ENCODE measurements at regions not wholly inside any gene's neighbourhood (a gene's known extent, or its start where the extent isn't known, plus 50 kb on each side); places are given as distances from the start of the nearest gene placed in this dataset.
A peak's percentile ranks its signal among the peaks of the same experiment; 100 is the strongest.

DNA sequence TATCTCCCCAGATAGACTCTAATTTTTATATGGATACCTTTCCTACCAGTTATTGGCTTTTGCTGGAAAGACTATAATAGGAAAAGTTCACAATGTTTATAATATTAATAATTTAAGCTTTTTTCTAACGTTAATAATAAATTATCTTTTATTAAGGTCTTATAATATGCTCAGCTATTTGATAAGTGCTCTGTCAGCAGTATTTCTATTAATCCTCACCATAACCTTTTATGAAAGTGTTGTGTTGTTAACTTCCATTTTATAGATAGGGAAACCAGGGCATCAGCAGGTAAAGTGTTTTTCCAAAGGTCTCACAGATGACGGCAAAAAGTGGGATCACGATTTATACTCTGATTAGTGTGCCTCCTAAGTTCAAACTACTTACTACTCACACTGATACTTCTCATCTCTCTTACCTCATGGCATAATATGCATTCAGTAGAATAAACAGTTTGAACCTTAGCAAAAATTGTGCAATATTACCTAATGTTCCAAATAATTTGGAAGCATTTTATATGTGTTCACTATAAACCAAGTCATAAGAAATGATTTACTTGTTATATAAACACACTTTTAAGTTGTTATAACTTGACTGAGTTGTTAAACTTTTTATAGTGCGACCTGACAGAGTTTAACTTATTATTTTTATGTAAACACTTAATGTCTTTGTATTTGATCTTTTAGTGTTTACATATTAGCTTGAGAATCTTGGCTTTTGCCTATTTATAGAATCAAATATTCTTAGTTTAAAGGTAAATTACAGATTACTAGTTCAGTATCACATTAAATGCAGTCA, 274.9 kb upstream of the DCBLD2 start:
- no peak for DNase-seq

DNA sequence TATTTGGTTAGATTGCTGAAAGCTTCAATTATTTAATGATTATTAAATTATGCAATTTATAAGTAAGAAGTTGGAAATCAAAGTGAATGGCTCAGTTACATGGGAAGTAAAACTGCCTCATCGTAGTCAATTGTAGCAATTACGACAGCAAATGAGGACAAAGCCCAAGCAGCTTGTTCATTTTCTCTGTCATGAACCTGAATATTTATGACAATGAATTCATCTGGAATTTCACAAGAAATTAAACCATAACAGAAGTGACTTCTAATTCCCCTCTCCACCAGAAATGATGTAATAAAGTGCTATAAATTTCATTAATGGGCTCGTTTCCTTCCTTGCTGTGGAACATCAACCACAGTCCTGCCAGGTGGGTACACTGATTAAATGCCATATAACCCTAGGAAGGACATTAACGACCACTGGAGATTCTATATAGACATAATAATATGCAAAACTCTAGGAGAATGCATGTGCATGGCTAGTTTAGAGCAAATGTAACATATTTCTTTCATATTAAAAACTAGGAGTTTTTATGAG, 273.8 kb upstream of the DCBLD2 start:
- DNase-seq: no peak

DNA sequence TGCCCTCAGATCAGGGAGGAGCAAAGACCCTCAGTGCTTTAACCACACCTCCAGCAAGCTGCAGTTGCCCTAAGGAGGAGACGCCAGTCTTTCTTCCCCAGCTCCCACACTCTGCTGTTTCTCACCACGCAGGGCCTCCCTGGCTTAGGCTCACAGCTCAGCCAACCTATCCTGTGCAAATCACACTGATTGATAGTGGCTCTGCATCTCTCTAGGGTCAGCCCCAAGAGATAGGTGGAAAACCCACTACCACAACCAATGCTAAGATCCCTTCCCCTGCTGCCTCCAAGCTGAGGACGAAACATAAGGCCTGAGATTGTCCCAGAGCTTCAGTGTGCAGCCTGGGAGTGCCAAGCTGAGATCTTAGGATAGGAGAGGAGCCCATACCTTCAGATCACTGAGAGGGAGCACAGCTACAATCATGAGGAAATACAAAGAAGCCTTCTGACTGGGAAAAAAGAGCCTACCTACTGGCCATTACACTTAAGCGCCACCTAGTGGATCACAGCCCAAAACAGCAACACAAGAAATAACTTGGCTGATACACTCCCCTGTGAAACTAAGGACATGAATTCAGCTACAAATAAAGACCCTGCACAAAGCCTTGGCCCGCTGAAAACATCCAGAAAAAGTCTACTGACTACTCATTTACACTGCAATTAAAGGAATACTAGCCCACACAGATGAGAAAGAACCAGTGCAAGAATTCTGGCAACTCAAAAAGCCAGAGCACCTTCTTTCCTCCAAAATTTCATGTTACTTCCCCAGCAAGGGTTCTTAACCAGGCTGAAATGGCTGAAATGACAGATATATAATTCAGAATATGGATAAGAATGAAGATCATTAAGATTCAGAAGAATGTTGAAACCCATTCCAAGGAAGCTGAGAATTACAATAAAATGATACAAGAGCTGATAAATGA, 271.5 kb upstream of the DCBLD2 start:
- peak in 1 of 14 donors; percentile 23 for DNase-seq

DNA sequence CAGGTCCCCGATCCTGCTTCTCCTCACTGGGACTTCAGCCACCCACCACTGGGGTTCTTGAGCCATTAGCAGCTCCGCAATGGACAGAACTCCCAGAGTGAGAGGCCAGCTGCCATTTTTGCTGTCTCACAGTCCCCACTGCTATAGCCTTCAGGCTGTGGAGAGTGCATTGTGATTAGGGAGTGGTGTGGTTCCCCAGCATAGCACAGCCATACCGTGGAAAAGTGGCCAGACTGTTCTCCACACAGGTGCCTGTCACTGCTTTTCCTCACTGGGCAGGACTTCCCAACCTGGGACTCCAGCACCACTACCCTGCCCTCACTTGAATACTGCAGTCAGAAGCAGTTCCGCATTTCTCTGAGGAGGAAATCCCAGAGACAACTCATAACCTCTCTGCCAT, 270.3 kb upstream of the DCBLD2 start:
- DNase-seq: no peak

DNA sequence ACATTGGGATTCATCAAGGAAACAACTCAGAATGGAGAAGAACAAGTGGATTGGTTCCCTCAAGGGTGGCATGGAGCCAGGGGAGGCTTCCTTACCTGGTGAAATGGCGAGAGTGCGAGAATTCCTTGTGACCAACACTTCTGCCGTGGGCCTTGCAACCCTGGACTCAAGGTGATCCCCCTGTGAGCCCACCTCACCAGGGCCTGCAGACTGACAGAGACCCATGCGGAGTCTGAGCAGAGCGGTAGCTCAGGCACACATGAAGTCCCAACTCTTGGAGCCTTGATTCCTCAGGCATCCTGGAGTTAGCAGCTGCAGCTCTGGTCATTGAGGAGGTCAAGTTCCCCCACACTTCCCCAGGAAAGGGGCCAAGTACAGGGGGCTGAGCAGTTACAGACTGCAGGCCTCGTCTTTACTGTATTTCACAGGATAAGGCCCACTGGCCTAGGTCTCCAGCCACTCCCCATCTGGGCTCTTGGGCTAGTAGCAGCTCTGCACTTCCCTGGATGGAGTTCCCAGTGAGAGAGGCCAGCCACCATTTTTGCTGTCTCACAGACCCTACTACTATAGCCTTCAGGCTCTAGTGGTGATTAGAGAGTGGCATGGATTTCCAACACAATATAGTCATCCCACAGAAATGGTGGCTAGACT, 269.5 kb upstream of the DCBLD2 start:
- DNase-seq: no peak

DNA sequence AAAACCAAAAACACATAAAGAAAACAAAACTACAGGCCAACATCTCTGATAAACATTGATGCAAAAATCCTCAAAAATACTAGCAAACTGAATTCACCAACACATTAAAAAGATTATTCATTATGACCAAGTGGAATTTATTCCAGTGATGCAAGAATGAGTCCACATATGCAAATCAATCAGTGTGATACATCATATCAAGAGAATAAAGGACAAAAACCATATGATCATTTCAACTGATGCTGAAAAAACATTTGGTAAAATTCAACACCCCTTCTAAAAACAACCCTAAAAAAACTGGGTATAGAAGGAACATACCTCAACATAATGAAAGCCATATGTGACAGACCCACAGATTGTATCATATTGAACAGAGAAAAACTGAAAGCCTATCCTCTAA, 265.6 kb upstream of the DCBLD2 start:
- DNase-seq: no peak

DNA sequence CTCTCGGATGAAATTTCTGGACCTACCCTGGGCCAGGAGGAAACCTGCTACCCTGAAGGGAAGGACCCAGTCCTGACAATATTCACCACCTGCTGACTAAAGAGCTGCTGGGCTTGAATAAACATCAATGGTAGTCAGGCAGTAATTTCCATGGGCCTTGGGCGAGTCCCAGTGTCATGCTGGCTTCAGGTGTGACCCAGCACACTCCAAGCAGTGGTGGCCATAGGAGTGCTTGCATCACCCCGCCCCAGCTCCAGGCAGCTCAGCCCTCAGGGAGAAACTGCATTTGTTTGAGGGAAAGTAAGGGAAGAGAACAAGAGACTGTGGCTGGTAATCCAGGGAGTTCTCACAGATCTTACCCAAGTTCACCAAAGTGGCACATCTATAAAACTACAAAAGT, 261.8 kb upstream of the DCBLD2 start:
- DNase-seq: no peak

DNA sequence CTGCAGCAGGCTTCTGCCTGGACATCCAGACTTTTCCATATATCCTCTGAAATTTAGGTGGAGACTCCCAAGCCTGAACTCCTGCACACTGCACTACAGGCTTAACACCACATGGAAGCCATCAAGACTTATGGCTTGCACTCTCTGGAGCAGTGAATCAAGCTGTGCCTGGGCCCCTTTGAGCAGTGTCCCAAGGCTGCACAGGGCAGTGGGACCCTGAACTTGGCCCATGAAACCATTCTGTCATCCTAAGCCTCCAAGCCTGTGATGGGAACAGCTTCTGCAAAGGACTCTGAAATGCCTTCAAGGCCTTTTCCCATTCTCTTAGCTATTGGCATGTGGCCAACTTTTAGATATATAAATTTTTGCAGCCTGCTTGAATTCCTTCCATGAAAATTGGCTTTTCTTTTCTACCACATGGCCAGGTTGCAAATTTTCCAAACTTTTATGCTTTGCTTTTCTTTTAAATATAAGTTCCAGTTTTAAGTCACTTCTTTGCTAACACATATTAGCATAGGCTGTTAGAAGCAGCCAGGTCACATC, 257.8 kb upstream of the DCBLD2 start:
- no peak for DNase-seq

DNA sequence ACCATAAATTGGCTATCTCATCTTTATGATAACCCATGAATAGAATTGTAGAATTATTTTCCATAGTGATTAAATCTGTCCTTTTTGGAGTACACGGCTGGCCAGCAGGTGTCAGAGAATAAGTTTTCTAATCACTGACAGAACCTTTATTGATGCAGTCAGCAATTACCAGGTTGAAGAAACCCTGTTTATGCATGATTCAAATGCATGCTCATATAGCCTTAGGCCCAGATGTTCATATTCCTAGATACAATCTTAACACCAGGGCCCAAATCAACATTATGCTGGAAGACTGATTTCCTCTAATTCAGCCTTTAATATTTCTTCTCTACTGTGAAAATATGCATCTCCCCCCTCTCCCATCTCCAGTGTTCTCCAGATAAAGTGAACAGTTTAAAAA, 243.5 kb upstream of the DCBLD2 start:
- DNase-seq: no peak

DNA sequence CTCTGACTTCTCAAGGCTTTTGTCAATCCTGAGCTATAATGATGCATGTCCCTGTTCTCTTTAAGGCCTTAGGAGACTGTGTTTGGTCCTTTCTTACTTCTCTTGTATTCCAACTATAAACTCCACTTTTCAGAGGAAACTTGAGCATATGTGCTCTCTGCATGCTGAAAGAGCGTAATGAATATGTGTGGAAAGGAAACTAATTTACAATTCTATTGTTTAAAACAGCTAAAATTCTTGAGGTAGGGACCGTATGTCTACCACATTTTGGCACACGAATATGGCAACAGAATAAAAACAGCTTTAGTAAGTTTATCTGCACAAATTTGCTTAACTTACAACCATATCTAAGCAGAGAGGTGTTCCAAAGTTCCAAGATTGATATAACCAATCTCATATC, 242.0 kb upstream of the DCBLD2 start:
- no peak for DNase-seq

DNA sequence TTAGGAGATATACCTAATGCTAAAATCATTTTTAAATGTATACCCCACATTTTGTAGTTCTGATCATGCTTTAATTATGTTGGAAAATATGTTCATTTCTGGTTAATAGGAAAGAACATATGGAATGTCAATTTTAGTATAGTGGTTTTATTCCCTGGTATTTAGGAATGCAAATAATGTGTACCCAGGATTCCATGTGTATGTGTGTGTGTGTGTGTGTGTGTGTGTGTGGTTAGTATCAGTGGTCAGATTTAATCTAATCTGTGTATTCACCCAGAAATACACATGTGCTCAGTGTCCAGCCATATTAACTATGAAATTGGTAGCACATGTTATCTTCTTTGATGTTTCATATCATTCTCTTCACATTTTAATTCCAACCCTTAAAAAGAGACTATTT, 233.5 kb upstream of the DCBLD2 start:
- DNase-seq: no peak

DNA sequence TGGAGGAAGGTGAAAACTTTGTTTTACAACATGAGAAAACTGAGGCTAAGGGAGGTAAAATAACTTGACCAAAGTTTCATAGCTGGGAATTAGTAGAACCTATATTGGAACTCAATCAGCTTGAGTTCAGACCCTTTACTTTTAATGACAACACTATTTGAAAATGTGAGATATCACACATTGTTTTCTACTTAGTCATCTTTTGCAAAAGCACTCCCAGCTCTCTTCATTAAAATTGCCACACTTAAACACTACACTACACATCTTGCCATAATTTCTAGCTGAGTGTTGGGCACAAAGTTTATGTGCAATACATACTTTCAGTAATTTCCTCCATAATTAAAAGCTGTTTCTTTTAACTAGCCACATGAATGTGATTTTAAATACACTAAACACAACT, 230.4 kb upstream of the DCBLD2 start:
- no peak for DNase-seq

DNA sequence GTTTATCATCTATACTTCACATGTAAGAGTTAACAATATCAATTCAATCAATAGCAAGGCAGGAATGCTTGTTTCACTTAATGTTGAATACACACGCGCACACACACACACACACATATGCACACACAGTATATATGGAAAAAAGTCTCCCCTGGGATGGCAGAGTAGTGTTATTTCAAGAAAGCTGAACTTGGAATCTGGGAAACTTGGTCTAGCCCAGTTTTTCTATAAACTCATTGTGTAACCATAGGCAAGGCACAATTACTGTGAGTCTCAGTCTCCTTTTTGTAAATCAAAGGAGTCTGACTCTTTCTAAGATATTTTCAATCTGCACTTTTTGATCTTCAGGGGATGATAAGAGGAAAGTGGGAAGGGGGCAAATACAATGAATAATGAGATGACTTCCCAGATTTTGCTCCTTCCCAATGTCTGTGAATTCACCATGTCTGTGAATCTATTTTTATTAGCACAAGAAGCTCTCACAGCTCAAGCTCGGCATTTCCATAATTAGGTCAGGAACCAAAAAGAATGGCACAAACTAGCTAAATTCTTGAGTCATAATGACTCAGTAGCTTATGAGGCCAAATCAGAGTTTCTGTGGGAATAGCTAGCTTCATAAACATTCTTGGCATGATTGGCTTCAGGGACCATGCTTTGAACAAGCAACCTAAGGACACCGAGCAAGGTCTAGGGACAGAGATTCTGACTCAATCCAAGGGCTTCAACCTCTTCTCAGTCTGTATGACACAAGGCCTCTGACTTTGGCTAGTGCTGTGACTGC, 227.4 kb upstream of the DCBLD2 start:
- peak in 3 of 14 donors; percentile 1 to 5 (median 2) for DNase-seq

DNA sequence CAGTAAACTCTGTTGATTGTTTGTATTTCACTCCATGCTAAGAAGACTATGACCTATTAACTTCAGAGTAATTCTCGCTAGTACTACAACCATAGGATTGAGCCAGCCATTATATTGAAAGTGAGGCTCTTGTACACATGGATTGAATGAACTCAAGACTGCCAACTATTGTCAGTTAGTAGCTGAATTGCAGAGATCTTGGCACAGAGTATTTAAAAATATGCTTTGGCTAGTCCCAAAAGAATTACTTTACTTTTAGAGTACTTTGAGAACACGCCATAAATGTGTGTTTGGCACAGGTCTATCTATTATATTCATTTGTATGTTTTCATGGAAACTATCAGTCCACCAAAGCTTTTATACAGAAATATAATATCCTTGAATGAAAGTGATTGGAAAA, 226.7 kb upstream of the DCBLD2 start:
- no peak for DNase-seq

DNA sequence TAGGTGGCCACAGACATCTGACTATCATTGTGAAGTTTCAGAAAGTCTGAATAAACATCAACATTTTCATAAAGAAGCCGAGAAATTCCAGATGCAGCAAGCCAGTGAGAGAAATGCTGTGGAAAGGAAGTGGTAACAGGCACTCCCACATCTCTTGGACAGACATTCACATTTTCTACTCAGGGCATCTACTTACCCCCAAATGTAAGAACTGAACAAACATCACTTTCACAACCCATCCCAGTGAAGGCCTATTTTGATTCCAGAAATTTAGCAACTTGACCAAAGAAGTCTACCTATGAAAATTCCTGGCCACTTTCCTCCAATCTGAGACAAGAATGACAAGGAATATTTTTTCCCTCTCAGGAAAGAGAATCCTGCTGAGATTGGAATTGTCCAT, 224.8 kb upstream of the DCBLD2 start:
- DNase-seq: no peak

DNA sequence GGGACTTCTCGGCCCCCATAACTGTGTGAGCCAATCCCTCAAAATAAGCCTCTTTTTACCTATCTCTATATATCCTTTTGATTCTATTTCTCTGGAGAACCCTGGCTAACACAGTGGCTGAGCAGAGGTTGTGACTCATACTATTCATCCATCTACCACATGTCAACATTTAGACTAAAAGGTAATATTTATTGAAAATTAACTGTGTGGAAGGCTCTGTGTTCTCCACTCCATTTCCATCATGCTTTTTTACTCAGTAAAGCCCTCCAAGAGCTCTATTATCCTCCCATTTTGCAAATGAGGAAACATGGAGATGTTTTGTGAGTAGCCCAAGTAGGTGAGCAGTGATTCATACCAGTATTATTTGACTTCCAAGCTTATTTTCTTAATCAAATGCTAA, 217.9 kb upstream of the DCBLD2 start:
- DNase-seq: no peak

DNA sequence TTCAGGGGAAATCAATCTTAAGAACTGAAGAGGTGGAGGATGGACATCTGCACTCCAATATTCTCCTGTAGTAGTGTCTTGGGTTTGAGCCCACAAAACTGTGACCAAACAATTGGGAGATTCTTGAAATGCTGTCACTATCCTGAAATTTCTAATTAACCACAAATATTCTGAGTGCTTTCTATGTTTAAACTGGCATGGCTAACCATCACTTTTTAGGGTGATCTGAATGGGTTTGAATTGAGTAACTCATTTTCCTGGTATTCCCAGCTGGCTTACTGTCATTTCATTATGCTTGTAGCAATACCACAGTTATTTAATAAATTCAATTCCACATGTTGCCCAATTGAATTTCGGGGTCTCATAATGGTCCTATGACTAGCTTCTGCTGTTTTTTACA, 216.9 kb upstream of the DCBLD2 start:
- no peak for DNase-seq

DNA sequence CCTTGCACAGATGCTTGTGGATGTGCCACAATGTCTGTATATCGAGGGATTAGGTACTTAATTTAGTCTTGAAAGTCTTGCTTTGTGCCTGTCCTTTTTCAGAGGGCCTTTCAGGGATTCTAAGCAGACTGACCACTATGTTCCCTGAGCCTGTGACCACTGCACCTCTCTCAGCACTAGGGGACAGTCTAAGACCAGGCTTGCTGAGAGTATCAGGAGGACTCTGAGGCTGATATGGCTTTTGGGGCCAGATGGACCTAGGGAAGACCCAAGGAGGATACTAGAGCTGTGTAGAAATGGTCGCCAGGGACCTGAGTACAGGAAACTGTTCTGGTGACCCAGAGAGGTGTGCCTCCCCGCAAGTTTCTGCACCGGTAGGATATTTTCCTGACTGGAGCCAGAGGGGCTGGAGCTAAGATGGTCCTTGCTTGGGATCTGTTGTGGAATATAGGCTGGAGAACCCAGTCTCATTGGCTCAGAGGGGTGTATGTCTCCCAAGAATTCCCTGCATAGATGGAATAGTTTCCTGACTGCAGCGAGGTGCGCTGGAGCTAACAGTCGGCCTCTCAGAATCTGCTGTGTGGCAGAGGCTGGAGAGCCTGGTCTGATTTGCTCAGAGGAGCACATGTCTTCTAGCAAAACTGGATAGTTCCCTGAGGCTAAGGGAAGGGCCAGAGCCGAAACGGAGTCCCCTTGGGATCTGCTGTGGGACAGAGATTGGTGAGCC, 213.2 kb upstream of the DCBLD2 start:
- no peak for DNase-seq

DNA sequence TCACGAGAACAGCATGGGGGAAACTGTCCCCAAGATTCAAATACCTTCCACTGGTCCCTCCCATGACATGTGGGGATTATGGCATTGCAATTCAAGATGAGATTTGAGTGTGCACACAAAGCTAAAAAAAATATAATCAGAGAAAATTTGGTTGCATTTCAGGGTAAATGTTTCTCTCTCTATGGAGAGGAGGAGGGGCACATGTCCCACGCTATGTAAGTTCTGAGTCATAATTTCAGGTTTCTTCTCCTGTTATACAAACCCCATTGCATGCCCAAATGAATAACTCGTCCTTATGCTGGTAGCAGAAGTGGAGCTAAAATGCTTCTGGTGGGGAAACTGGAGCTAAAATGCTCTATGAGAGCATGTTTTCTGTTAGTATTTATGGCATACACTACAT, 209.7 kb upstream of the DCBLD2 start:
- DNase-seq: no peak

DNA sequence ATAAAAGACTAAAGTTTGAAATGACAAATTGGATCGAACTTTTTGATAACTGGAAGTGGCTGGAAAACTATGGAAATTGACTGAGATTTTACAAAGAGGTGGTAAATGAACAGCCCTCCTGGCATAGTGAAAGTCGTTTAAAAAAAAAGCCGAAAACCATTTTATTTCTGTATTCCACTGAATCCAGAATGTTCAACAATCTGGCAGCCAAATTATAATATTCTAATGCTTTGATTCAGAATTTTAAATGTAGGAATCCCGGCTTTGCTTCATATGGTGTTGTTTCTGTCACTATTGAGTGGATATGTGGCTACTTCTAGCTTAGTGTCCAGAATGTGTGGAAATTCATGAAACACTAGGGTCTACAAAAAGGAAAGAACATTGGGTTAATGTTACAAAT, 208.9 kb upstream of the DCBLD2 start:
- no peak for DNase-seq

DNA sequence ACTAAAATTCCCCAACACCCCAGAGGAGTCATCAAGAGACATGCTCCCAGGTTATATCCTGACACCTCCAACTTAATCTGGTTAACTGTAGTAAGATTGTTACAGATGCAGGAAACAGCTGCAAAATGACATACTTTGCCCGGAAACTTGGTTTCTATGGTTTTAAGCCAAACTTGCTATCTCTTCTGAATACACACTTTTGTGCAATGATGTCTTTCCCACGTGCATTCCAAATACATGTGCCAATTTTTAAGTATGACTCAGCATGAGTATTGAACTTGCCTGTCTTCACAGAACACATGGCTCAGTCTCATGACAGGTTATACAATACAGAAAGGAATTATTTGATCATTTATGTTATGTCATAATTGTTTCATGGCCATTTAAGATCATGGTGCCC, 207.0 kb upstream of the DCBLD2 start:
- no peak for DNase-seq

All from C1 segment of cervical spinal cord (tissue), 14 donors.